PC-3 (cell line): ENCODE measurements at regions not wholly inside any gene's neighbourhood (a gene's known extent, or its start where the extent isn't known, plus 50 kb on each side); places are given as distances from the start of the nearest gene placed in this dataset.

Experiments
- ATAC-seq: fragments of 200-7000 bp; cut with Tn5 transposase; 2 replicates; pipeline ENCODE4 v1.9.1; 2020; ENCODE audit warnings: mild to moderate bottlenecking, moderate library complexity
- BruUV-seq: library from RNA; stranded (reverse); fragments of 400-500 nt; replicated peaks from 2 replicates; lab custom pipeline; 2021; lab: Mats Ljungman, UMichigan
- CTCF ChIA-PET: fragments of 300-600 bp; sonication (Branson Sonifier 250); formaldehyde crosslinking; loops from one replicate; lab custom pipeline; 2022; ENCODE audit warnings: antibody characterized with exemption; lab: Charles Lee
- POLR2A ChIA-PET: fragments of 300-600 bp; sonication (Branson Sonifier 250); formaldehyde crosslinking; loops from one replicate; lab custom pipeline; 2022; ENCODE audit warnings: antibody characterized with exemption; ENCODE audit not compliant: unreplicated experiment; lab: Charles Lee
- DNase-seq: peaks from one replicate; pipeline ENCODE4 v3.0.0-alpha.2; 2015
- H2AFZ ChIP-seq: fragments of 300-600 bp; sonication (generic); 2 replicates; pipeline ENCODE4 v1.6.0; 2016; ENCODE audit warnings: antibody characterized with exemption, low read length
- H3F3A ChIP-seq: fragments of 300-600 bp; sonication (generic); one replicate; pipeline ENCODE4 v1.6.0; 2017; ENCODE audit warnings: antibody characterized with exemption, low read length, control low read depth, mild to moderate bottlenecking; ENCODE audit not compliant: unreplicated experiment
- H3K27ac ChIP-seq: fragments of 300-600 bp; sonication (generic); 2 replicates; pipeline ENCODE4 v1.5.1; 2016; ENCODE audit warnings: mild to moderate bottlenecking, low read length
- H3K27me3 ChIP-seq: fragments of 300-600 bp; sonication (generic); 2 replicates; pipeline ENCODE4 v1.6.1; 2016; ENCODE audit warnings: low read length, mixed read lengths
- H3K36me3 ChIP-seq: fragments of 300-600 bp; sonication (generic); 2 replicates; pipeline ENCODE4 v1.6.1; 2016; ENCODE audit warnings: low read depth, mixed run types, low read length, mixed read lengths
- H3K4me1 ChIP-seq: fragments of 300-600 bp; sonication (generic); 2 replicates; pipeline ENCODE4 v1.5.1; 2016; ENCODE audit warnings: low read length; ENCODE audit not compliant: insufficient read depth
- H3K4me2 ChIP-seq: fragments of 300-600 bp; sonication (generic); 2 replicates; pipeline ENCODE4 v1.6.0; 2016; ENCODE audit warnings: low read length
- H3K4me3 ChIP-seq: fragments of 300-600 bp; sonication (generic); 2 replicates; pipeline ENCODE4 v1.5.1; 2016; ENCODE audit warnings: mild to moderate bottlenecking, low read length, mixed read lengths
- H3K79me2 ChIP-seq: fragments of 300-600 bp; sonication (generic); 2 replicates; pipeline ENCODE4 v1.6.1; 2017; ENCODE audit warnings: low read length, mixed read lengths
- H3K9ac ChIP-seq: fragments of 300-600 bp; sonication (generic); 2 replicates; pipeline ENCODE4 v1.6.0; 2016; ENCODE audit warnings: mild to moderate bottlenecking, low read length
- H3K9me2 ChIP-seq: fragments of 300-600 bp; sonication (generic); replicated peaks from 2 replicates; pipeline ENCODE4 v1.6.1; 2016; ENCODE audit warnings: mixed run types, low read length, mixed read lengths
- H3K9me3 ChIP-seq: fragments of 300-600 bp; sonication (generic); 2 replicates; pipeline ENCODE4 v1.6.1; 2016; ENCODE audit warnings: low read length, mixed read lengths
- H4K20me1 ChIP-seq: fragments of 300-600 bp; sonication (generic); 2 replicates; pipeline ENCODE4 v1.6.1; 2016; ENCODE audit warnings: low read length, mixed read lengths
- CTCF ChIP-seq: fragments of 300-600 bp; sonication (generic); conservative IDR thresholded peaks from 2 replicates; pipeline ENCODE4 v1.5.1; 2017; ENCODE audit warnings: antibody characterized with exemption, low read depth, mild to moderate bottlenecking, low read length
- EZH2 ChIP-seq: fragments of 300-600 bp; sonication (generic); IDR thresholded peaks from one replicate; pipeline ENCODE4 v1.6.1; 2017; ENCODE audit warnings: antibody characterized with exemption, mild to moderate bottlenecking, low read length; ENCODE audit not compliant: unreplicated experiment
- EZH2phosphoT487 ChIP-seq: fragments of 300-600 bp; sonication (generic); IDR thresholded peaks from 2 replicates; pipeline ENCODE4 v1.6.1; 2018; ENCODE audit warnings: mild to moderate bottlenecking, antibody characterized with exemption, low read length, borderline replicate concordance
- intact Hi-C: fragments of 100-400 bp; cut with micrococcal nuclease; formaldehyde crosslinking; loops from 2 replicates; pipeline ENCODE4 v1.9.0; 2023

GRCh38 chr19:31659897-31660210 lies 310.6 kb upstream of the TSHZ3 start:
- Histone ChIP-seq H3K27ac (no peak overlapping the region), H3K9ac (no peak overlapping the region), H3K9me3 (no peaks in the 10 kb centered on the region), H4K20me1 (no peaks in the 10 kb centered on the region), H3F3A (no peaks in the 10 kb centered on the region), H3K4me2 (no peak overlapping the region), H3K27me3 (no peaks in the 10 kb centered on the region), H3K9me2 (no peaks in the 10 kb centered on the region), H3K36me3 (no peaks in the 10 kb centered on the region), H3K4me3 (no peak overlapping the region), H2AFZ (no peak overlapping the region), H3K79me2 (no peaks in the 10 kb centered on the region), H3K4me1 (no peaks in the 10 kb centered on the region)
- POLR2A ChIA-PET, result no interaction called here
- no peak for DNase-seq
- TF ChIP-seq CTCF (no peak), EZH2phosphoT487 (no peak), EZH2 (no peak)
- intact Hi-C loops, result no loop called here
- no peak for ATAC-seq
- no TSS peak for BruUV-seq
- CTCF ChIA-PET, result no interaction called here

GRCh38 chr19:31664096-31664495 lies 314.9 kb upstream of the TSHZ3 start:
- POLR2A ChIA-PET, result no interaction called here
- no peak for ATAC-seq
- no peaks in the 10 kb centered on the region for H3K9me2 ChIP-seq
- no TSS peak for BruUV-seq
- CTCF ChIA-PET, result no interaction called here
- H3K4me1 ChIP-seq, result no peaks in the 10 kb centered on the region
- H3K9me3 ChIP-seq, result no peaks in the 10 kb centered on the region
- H3K27me3 ChIP-seq, result no peaks in the 10 kb centered on the region
- no peak overlapping the region for H3K4me3 ChIP-seq
- H2AFZ ChIP-seq, result no peak overlapping the region
- H3K27ac ChIP-seq, result no peak overlapping the region
- no peaks in the 10 kb centered on the region for H4K20me1 ChIP-seq
- TF ChIP-seq CTCF, result no peak
- no peak for TF ChIP-seq EZH2phosphoT487
- no peak for TF ChIP-seq EZH2
- no peaks in the 10 kb centered on the region for H3F3A ChIP-seq
- intact Hi-C loops, result no loop called here
- no peaks in the 10 kb centered on the region for H3K36me3 ChIP-seq
- no peak overlapping the region for H3K4me2 ChIP-seq
- H3K9ac ChIP-seq, result no peak overlapping the region
- no peaks in the 10 kb centered on the region for H3K79me2 ChIP-seq
- DNase-seq, result no peak

GRCh38 chr19:31664997-31665396 lies 315.8 kb upstream of the TSHZ3 start:
- Histone ChIP-seq H3F3A (no peaks in the 10 kb centered on the region), H3K4me1 (no peaks in the 10 kb centered on the region), H3K9me3 (no peaks in the 10 kb centered on the region)

More at GRCh38 chr19:31664997-31665396, 315.8 kb upstream of the TSHZ3 start:
- Histone ChIP-seq H4K20me1 (no peaks in the 10 kb centered on the region), H3K27ac (no peak overlapping the region), H3K27me3 (no peaks in the 10 kb centered on the region), H3K4me2 (no peak overlapping the region), H3K4me3 (no peak overlapping the region), H3K9ac (no peak overlapping the region), H2AFZ (no peak overlapping the region), H3K79me2 (no peaks in the 10 kb centered on the region), H3K9me2 (no peaks in the 10 kb centered on the region), H3K36me3 (no peaks in the 10 kb centered on the region)
- ChIA-PET CTCF (no interaction called here), POLR2A (no interaction called here)
- TF ChIP-seq EZH2 (no peak), EZH2phosphoT487 (no peak), CTCF (no peak)
- ATAC-seq (no peak), DNase-seq (no peak)
- intact Hi-C loops, result no loop called here
- no TSS peak for BruUV-seq
